ENCODE measurements at regions not wholly inside any gene's neighbourhood (a gene's known extent, or its start where the extent isn't known, plus 50 kb on each side); places are given as distances from the start of the nearest gene placed in this dataset.

GRCh38 chr14:96674121-96674520 is 123.1 kb upstream of the VRK1 start:
- Histone ChIP-seq H3K27me3 (ENCODE audit: control insufficient read depth in 1 of 2, insufficient read depth in 2 of 2, low read length in 2 of 2) (peaks cover 8 to 18% of the 10 kb centered on the region in 2 experiments), H3K4me1 (ENCODE audit: insufficient read depth, low read length) (no peaks in the 10 kb centered on the region), H3K9me3 (ENCODE audit: control insufficient read depth in 1 of 2, insufficient read depth in 1 of 2, low read length in 2 of 2) (no peaks in the 10 kb centered on the region), H3K27ac (ENCODE audit: low read depth in 1 of 2, low read length in 2 of 2) (no peak overlapping the region), H3K36me3 (ENCODE audit: insufficient read depth, low read length) (no peaks in the 10 kb centered on the region), H3K4me3 (ENCODE audit: low read length) (no peak overlapping the region)
- Mint-ChIP-seq H3K27ac (no peak overlapping the region), H3K36me3 (ENCODE audit: low read depth) (no peaks in the 10 kb centered on the region), H3K4me3 (no peak overlapping the region), H3K9me3 (no peaks in the 10 kb centered on the region), H3K4me1 (ENCODE audit: low read depth) (no peaks in the 10 kb centered on the region), H3K27me3 (peaks cover 79% of the 10 kb centered on the region)
- DNase-seq (no peak), ATAC-seq (ENCODE audit: poor library complexity) (no peak)
- CTCF ChIA-PET: no interaction called here
- no peak for TF ChIP-seq CTCF (IDR thresholded peaks at IDR 0.05)
- intact Hi-C loops (cut with DNase I, micrococcal nuclease): no loop called here
- POLR2A ChIA-PET: no interaction called here

GRCh38 chr14:96676166-96676565 is 121.0 kb upstream of the VRK1 start:
- Histone ChIP-seq H3K27me3 (ENCODE audit: control insufficient read depth in 1 of 2, insufficient read depth in 2 of 2, low read length in 2 of 2) (peaks cover 14 to 16% of the 10 kb centered on the region in 2 experiments), H3K27ac (ENCODE audit: low read depth in 1 of 2, low read length in 2 of 2) (no peak overlapping the region), H3K4me1 (ENCODE audit: insufficient read depth, low read length) (no peaks in the 10 kb centered on the region), H3K36me3 (ENCODE audit: insufficient read depth, low read length) (no peaks in the 10 kb centered on the region), H3K9me3 (ENCODE audit: control insufficient read depth in 1 of 2, insufficient read depth in 1 of 2, low read length in 2 of 2) (no peaks in the 10 kb centered on the region), H3K4me3 (ENCODE audit: low read length) (no peak overlapping the region)
- H3K9me3 Mint-ChIP-seq: no peaks in the 10 kb centered on the region
- H3K27ac Mint-ChIP-seq: no peak overlapping the region
- no peaks in the 10 kb centered on the region for H3K36me3 Mint-ChIP-seq (ENCODE audit: low read depth)
- TF ChIP-seq CTCF (IDR thresholded peaks at IDR 0.05): no peak
- H3K4me3 Mint-ChIP-seq: no peak overlapping the region
- no peaks in the 10 kb centered on the region for H3K4me1 Mint-ChIP-seq (ENCODE audit: low read depth)
- POLR2A ChIA-PET: no interaction called here
- DNase-seq (no peak), ATAC-seq (ENCODE audit: poor library complexity) (no peak)
- CTCF ChIA-PET: no interaction called here
- H3K27me3 Mint-ChIP-seq: peaks cover 70% of the 10 kb centered on the region
- intact Hi-C loops (cut with DNase I, micrococcal nuclease): no loop called here

GRCh38 chr14:96681829-96682228 is 115.4 kb upstream of the VRK1 start:
- ATAC-seq (ENCODE audit: poor library complexity) (no peak), DNase-seq (no peak)
- no peak for TF ChIP-seq CTCF (IDR thresholded peaks at IDR 0.05)
- Histone ChIP-seq H3K4me1 (ENCODE audit: insufficient read depth, low read length) (no peaks in the 10 kb centered on the region), H3K4me3 (ENCODE audit: low read length) (no peak overlapping the region), H3K27me3 (ENCODE audit: control insufficient read depth in 1 of 2, insufficient read depth in 2 of 2, low read length in 2 of 2) (peaks cover 4 to 10% of the 10 kb centered on the region in 2 experiments), H3K9me3 (ENCODE audit: control insufficient read depth in 1 of 2, insufficient read depth in 1 of 2, low read length in 2 of 2) (no peaks in the 10 kb centered on the region), H3K36me3 (ENCODE audit: insufficient read depth, low read length) (no peaks in the 10 kb centered on the region), H3K27ac (ENCODE audit: low read depth in 1 of 2, low read length in 2 of 2) (no peak overlapping the region)
- Mint-ChIP-seq H3K4me3 (no peak overlapping the region), H3K9me3 (no peaks in the 10 kb centered on the region), H3K36me3 (ENCODE audit: low read depth) (no peaks in the 10 kb centered on the region), H3K4me1 (ENCODE audit: low read depth) (no peaks in the 10 kb centered on the region), H3K27me3 (peaks cover 53% of the 10 kb centered on the region), H3K27ac (no peak overlapping the region)
- ChIA-PET CTCF (no interaction called here), POLR2A (no interaction called here)
- intact Hi-C loops (cut with DNase I, micrococcal nuclease): no loop called here

All from CD4-positive, alpha-beta T cell (primary cell).